ENCODE measurements at regions not wholly inside any gene's neighbourhood (a gene's known extent, or its start where the extent isn't known, plus 50 kb on each side); places are given as distances from the start of the nearest gene placed in this dataset.

DNA sequence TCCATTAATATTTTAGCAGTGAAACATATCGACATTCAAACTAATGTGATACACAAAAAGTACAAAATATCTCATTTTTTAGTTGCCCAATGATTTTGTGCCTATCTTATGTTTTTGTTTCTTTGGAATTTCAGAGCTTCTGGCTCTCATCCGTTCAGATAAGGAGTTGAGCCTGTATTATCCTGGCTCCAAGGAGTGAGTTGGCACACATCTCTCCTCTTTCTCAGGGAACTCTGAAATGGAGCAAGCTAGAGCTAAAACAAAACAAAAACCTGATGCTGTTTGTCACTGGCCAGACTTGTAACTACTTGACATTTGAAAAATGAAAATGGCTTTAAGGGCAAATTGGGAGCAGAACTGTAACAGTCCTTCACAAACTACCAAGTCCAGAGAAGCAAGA, 131.3 kb upstream of the SLC28A3 start:
- in situ Hi-C loops (cut with MboI; ENCODE audit: low sequenced_read_pairs), result no loop called here
- no peaks in the 10 kb centered on the region for H3K27me3 ChIP-seq (ENCODE audit: low read depth)
- H3K4me3 ChIP-seq, result no peak overlapping the region
- no peak for DNase-seq (ENCODE audit: low spot score in 2 of 2)
- no peaks in the 10 kb centered on the region for H3K9me3 ChIP-seq
- no peaks in the 10 kb centered on the region for H3K4me1 ChIP-seq
- H3K36me3 ChIP-seq (replicated peaks), result no peaks in the 10 kb centered on the region

- in situ Hi-C loops (cut with MboI; ENCODE audit: low sequenced_read_pairs), result no loop called here
- no peak overlapping the region for H3K4me3 ChIP-seq
- H3K9me3 ChIP-seq, result no peaks in the 10 kb centered on the region
- no peaks in the 10 kb centered on the region for H3K27me3 ChIP-seq (ENCODE audit: low read depth)
- H3K4me1 ChIP-seq, result no peaks in the 10 kb centered on the region; the same call in 1 of the 2 replicates
- no peaks in the 10 kb centered on the region for H3K36me3 ChIP-seq (replicated peaks)
- no peak for DNase-seq (ENCODE audit: low spot score in 2 of 2)
Measured at GRCh38 chr9:84478996-84479395, 138.4 kb upstream of the SLC28A3 start.

DNA sequence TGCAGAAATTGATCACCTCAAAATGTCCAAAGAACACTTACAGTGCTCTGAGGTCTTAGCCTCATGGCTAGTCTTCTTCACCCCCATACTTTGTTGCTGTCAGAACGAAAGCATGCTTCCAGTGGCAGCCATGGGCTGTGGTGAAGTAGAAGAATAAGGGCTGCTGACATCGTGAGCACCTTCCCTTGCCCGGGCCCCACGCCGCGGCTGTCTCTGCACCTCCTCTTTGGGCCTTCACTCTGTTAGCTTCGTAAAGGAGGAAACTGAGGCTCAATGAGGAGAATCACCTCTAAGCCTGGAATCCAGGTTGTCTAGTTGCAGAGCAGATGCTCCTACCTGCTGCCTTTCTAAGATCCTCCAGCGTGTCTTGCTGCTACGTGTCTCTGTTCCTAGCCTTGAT, 139.5 kb upstream of the SLC28A3 start:
- Histone ChIP-seq H3K27me3 (ENCODE audit: low read depth) (no peaks in the 10 kb centered on the region), H3K4me1 (no peaks in the 10 kb centered on the region; the same call in 1 of the 2 replicates), H3K9me3 (no peaks in the 10 kb centered on the region), H3K36me3 (replicated peaks) (no peaks in the 10 kb centered on the region), H3K4me3 (no peak overlapping the region)
- in situ Hi-C loops (cut with MboI; ENCODE audit: low sequenced_read_pairs), result no loop called here
- DNase-seq (ENCODE audit: low spot score in 2 of 2), result no peak

DNA sequence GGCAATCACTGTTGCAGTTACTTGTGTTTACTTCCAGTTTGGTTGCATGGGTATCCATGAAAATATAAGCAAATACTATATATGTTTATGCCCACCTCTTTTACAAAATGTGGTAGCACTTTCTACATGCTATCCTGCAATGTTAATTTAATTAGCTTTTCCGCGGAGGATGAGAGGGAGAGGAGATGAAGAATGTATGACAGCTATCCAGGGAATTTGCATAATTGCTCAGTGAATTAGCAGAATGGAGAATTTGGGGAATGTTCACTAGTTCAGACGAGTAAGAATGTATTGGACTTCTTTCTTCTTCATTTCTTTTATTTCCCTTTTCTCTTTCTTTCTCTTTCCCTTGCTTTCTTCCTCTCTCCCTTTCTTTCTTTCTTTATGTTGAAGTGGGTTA, 140.7 kb upstream of the SLC28A3 start:
- Histone ChIP-seq H3K36me3 (replicated peaks) (no peaks in the 10 kb centered on the region), H3K9me3 (no peaks in the 10 kb centered on the region), H3K4me3 (no peak overlapping the region), H3K4me1 (no peaks in the 10 kb centered on the region; the same call in 1 of the 2 replicates), H3K27me3 (ENCODE audit: low read depth) (no peaks in the 10 kb centered on the region)
- DNase-seq (ENCODE audit: low spot score in 2 of 2), result no peak
- in situ Hi-C loops (cut with MboI; ENCODE audit: low sequenced_read_pairs), result no loop called here

DNA sequence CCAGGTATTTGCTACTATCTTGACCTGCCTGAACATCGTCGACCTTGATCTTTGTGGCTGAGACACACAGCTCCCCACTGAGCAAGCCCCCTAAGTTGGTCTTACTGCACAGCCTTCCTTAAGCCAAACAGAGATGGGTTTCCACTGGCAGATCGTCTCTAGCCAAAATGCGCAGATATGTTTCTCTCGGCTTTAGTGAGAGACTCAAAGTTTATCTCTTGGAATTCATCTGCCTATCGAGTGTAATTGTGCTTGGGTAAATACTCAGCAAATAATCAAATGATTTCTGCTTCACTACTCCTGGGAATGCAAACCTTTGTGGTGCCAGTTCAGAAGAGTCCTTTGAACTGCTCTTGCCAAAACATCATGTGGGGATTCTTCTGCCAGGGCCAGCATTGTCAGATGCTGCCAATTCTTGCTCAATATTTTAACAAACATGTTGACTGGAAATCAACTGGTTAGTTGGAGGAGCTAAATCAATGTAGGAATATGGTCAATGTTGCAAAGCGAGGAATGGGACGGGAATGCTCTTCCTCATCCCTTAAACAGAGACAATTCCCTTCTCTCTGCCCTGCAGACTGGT, 141.2 kb upstream of the SLC28A3 start:
- in situ Hi-C loops (cut with MboI; ENCODE audit: low sequenced_read_pairs), result no loop called here

DNA sequence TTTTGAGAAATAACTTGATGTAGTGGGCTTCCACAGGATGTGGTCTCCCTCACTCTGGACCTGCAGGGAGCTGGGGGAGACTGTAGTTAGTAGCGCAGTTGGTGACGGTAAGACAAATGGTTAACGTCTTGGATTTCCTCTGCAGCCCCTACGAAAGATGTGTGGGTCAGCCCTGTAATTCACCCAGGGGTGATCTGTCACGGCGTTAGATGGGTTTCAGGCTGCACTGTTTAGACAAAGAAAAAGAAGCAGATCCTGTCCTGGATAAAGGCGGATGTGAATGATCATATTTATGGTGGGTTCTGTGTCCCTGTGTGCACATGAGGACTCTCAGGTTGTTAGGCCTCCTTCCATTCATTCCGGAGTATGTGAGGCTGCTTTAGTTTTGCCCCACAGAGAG, 142.0 kb upstream of the SLC28A3 start:
- in situ Hi-C loops (cut with MboI; ENCODE audit: low sequenced_read_pairs), result no loop called here
- DNase-seq (ENCODE audit: low spot score in 2 of 2), result no peak
- no peaks in the 10 kb centered on the region for H3K27me3 ChIP-seq (ENCODE audit: low read depth)
- H3K9me3 ChIP-seq, result no peaks in the 10 kb centered on the region
- no peaks in the 10 kb centered on the region for H3K36me3 ChIP-seq (replicated peaks)
- no peaks in the 10 kb centered on the region; the same call in 1 of the 2 replicates for H3K4me1 ChIP-seq
- H3K4me3 ChIP-seq, result no peak overlapping the region

More for the DNA sequence above, 141.2 kb upstream of the SLC28A3 start:
- Histone ChIP-seq H3K36me3 (replicated peaks) (no peaks in the 10 kb centered on the region), H3K9me3 (no peaks in the 10 kb centered on the region), H3K27me3 (ENCODE audit: low read depth) (no peaks in the 10 kb centered on the region), H3K4me3 (no peak overlapping the region), H3K4me1 (no peaks in the 10 kb centered on the region; the same call in 1 of the 2 replicates)
- DNase-seq (ENCODE audit: low spot score in 2 of 2), result no peak

GRCh38 chr9:84484172-84484571, 143.6 kb upstream of the SLC28A3 start:
- Histone ChIP-seq H3K27me3 (ENCODE audit: low read depth) (no peaks in the 10 kb centered on the region), H3K4me3 (no peak overlapping the region), H3K9me3 (no peaks in the 10 kb centered on the region), H3K4me1 (no peaks in the 10 kb centered on the region; the same call in 1 of the 2 replicates), H3K36me3 (replicated peaks) (no peaks in the 10 kb centered on the region)
- no peak for DNase-seq (ENCODE audit: low spot score in 2 of 2)
- in situ Hi-C loops (cut with MboI; ENCODE audit: low sequenced_read_pairs), result no loop called here

GRCh38 chr9:84485539-84485938, 145.0 kb upstream of the SLC28A3 start:
- Histone ChIP-seq H3K4me3 (no peak overlapping the region), H3K36me3 (replicated peaks) (no peaks in the 10 kb centered on the region), H3K4me1 (no peaks in the 10 kb centered on the region; the same call in 1 of the 2 replicates), H3K9me3 (no peaks in the 10 kb centered on the region), H3K27me3 (ENCODE audit: low read depth) (no peaks in the 10 kb centered on the region)
- in situ Hi-C loops (cut with MboI; ENCODE audit: low sequenced_read_pairs), result no loop called here
- DNase-seq (ENCODE audit: low spot score in 2 of 2), result no peak

- H3K36me3 ChIP-seq (replicated peaks), result no peaks in the 10 kb centered on the region
- DNase-seq (ENCODE audit: low spot score in 2 of 2), result no peak
- no peak overlapping the region for H3K4me3 ChIP-seq
- in situ Hi-C loops (cut with MboI; ENCODE audit: low sequenced_read_pairs), result no loop called here
- H3K4me1 ChIP-seq, result no peaks in the 10 kb centered on the region
- H3K9me3 ChIP-seq, result no peaks in the 10 kb centered on the region
- H3K27me3 ChIP-seq (ENCODE audit: low read depth), result 0 out of 2 replicates have a peak, but pooled peaks cover 2% of the 10 kb centered on the region
Measured at GRCh38 chr9:84486663-84487062, 146.1 kb upstream of the SLC28A3 start.

GRCh38 chr9:84490206-84490841, 149.8 kb upstream of the SLC28A3 start:
- Histone ChIP-seq H3K27me3 (ENCODE audit: low read depth) (0 out of 2 replicates have a peak, but pooled peaks cover 2% of the 10 kb centered on the region), H3K4me1 (no peaks in the 10 kb centered on the region), H3K4me3 (no peak overlapping the region), H3K36me3 (replicated peaks) (no peaks in the 10 kb centered on the region), H3K9me3 (no peaks in the 10 kb centered on the region)
- in situ Hi-C loops (cut with MboI; ENCODE audit: low sequenced_read_pairs), result no loop called here
- DNase-seq (ENCODE audit: low spot score in 2 of 2), result no peak

DNA sequence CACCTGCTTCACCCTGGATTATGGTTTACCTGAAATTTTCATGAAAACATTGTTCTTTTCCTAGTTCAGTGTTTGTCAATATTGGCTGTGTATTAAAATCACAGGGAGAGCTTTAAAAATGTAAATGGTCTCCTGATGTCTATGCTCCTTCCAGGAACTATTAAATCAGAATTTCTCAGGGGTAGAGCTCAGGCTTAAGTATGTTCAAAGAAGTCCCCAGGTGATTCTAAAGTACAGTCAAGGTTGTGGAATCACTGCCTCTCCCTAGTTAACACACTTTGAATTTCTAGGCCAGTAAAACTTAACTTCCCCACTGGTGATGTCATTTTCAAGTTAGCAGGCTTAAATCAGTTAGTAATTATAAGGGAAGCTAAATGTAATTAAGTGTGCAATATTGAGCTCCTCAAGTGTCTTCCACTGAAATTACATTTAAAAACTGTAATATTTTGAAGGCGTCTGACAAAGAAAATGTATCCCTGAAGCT, 150.3 kb upstream of the SLC28A3 start:
- Histone ChIP-seq H3K9me3 (no peaks in the 10 kb centered on the region), H3K36me3 (replicated peaks) (no peaks in the 10 kb centered on the region)
- in situ Hi-C loops (cut with MboI; ENCODE audit: low sequenced_read_pairs), result no loop called here

GRCh38 chr9:84492366-84493159, 152.0 kb upstream of the SLC28A3 start:
- in situ Hi-C loops (cut with MboI; ENCODE audit: low sequenced_read_pairs), result no loop called here
- no peak overlapping the region for H3K4me3 ChIP-seq
- no peak for DNase-seq (ENCODE audit: low spot score in 2 of 2)
- 0 out of 2 replicates have a peak, but pooled peaks cover 2% of the 10 kb centered on the region for H3K27me3 ChIP-seq (ENCODE audit: low read depth)
- no peaks in the 10 kb centered on the region for H3K4me1 ChIP-seq
- H3K9me3 ChIP-seq, result no peaks in the 10 kb centered on the region
- H3K36me3 ChIP-seq (replicated peaks), result no peaks in the 10 kb centered on the region

More for the DNA sequence above, 150.3 kb upstream of the SLC28A3 start:
- Histone ChIP-seq H3K27me3 (ENCODE audit: low read depth) (0 out of 2 replicates have a peak, but pooled peaks cover 2% of the 10 kb centered on the region), H3K4me3 (no peak overlapping the region), H3K4me1 (no peaks in the 10 kb centered on the region)
- no peak for DNase-seq (ENCODE audit: low spot score in 2 of 2)

DNA sequence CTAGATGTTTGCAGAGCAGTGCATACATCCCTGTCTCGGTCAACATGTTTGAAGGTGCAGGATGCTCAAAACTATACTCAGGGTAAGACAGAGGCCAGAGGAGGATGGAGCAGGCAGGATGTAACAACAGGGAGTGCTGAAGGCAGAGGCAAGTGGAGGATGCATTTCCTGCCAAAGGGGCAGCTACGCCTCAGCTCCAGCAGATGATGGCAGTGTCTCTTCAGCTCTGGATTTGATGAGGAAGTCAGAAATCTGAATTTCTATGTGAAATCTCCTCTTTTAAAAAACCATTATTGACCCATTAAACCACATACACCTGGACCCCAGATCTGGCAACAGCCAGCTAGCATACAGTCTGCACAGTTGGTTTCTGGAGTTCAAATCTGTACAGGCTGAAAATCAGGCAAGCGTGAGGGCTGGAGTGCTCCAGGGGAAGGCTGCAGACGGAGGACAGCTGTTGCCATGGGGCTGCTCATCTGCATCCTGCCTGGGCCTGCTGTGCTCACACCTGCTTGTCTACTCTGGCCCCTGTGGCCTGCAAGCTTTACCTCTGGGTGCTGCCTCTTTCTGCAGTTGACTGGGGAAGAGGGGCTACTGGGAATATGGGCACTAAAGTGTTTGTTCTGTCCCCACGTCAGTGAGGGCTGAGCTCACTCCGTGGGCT, 152.9 kb upstream of the SLC28A3 start:
- in situ Hi-C loops (cut with MboI; ENCODE audit: low sequenced_read_pairs), result no loop called here
- H3K9me3 ChIP-seq, result no peaks in the 10 kb centered on the region
- no peak overlapping the region for H3K4me3 ChIP-seq
- no peak for DNase-seq (ENCODE audit: low spot score in 2 of 2)
- H3K36me3 ChIP-seq (replicated peaks), result no peaks in the 10 kb centered on the region
- H3K4me1 ChIP-seq, result no peaks in the 10 kb centered on the region
- H3K27me3 ChIP-seq (ENCODE audit: low read depth), result 0 out of 2 replicates have a peak, but pooled peaks cover 2% of the 10 kb centered on the region

Data from HAP-1 (cell line).